ENCODE measurements at regions not wholly inside any gene's neighbourhood (a gene's known extent, or its start where the extent isn't known, plus 50 kb on each side); places are given as distances from the start of the nearest gene placed in this dataset.
"Not testable (repeated sequence)": the region's sequence is repeated elsewhere in the genome, so short reads cannot be mapped to it uniquely, and the experiment has no call there.

DNA sequence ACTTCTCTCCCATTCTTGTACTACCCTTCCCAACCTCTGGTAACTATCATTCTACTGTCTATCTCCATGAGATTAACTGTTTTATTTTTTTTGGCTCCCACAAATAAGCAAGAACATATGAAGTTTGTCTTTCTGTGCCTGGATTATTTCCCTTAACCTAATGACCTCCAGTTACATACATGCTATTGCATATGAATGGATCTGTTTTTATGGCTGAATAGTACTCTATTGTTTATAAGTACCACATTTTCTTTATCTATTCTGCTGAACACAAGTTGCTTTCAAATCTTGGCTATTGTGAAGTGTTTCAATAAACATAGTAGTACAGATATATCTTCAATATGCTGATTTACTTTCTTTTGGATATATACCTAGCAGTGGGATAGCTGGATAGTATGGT lies 376.6 kb upstream of the KCND2 start:
- no peaks in the 10 kb centered on the region for H3K27me3 Mint-ChIP-seq

DNA sequence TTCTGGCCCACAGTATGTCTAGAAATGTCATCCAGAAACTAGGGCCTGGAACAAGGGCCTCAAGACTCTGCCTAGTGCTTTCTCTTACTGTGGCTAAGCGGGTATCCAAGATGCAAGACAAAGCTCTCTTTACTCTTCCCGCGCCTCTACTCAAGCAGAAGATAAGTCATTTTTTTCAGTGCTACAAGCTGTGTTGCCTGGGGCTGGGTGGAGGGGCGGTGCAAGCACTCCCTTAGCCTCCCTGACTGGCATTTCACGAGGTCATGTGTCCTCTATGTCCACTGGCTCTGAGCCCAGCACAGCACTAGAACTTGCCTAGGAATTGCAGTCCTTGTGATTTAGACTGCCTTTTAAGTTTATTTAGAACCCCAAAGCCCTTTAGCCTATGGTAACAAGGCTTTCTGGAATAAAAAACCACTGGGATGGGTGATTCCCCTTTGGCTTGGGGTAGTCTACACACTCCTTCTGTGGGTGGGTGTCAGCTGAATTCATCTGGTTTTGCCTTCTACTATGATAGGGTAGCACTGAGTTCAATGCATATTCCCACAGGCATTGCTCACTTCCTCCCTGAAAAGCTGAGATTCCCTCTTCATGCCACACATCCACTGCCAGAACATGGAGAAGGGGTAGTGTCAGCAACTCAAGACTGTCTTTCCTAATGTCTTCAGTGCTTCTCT lies 371.8 kb upstream of the KCND2 start:
- Mint-ChIP-seq H3K36me3 (ENCODE audit: low read depth) (no peaks in the 10 kb centered on the region), H3K9me3 (peaks cover 8% of the 10 kb centered on the region), H3K4me1 (no peaks in the 10 kb centered on the region), H3K4me3 (no peak overlapping the region), H3K27ac (no peak overlapping the region), H3K27me3 (no peaks in the 10 kb centered on the region)
- intact Hi-C loops (cut with micrococcal nuclease): no loop called here
- DNase-seq: no peak

More for the DNA sequence above, 376.6 kb upstream of the KCND2 start:
- intact Hi-C loops (cut with micrococcal nuclease): no loop called here
- Mint-ChIP-seq H3K36me3 (ENCODE audit: low read depth) (no peaks in the 10 kb centered on the region), H3K4me1 (no peaks in the 10 kb centered on the region), H3K27ac (no peak overlapping the region), H3K4me3 (no peak overlapping the region), H3K9me3 (peaks cover 8% of the 10 kb centered on the region)
- DNase-seq: no peak

DNA sequence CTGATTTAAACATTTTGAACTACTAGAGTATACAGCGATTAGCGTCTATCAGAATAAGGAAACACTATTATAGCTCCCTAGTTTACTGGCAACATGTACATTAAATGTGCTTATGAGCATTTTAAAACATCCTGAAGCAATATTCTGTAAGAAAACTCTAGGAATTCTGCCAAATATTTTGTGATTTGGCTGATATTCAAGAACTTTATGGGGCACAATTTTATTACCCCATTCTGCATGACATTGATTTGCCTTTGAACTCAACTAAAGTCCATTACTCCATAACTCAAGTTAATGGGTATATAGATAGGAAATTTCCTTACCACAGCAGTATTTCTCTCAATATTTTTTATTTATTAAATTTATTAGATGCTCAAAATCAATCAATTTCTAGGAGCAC lies 369.9 kb upstream of the KCND2 start:
- no peaks in the 10 kb centered on the region for H3K36me3 Mint-ChIP-seq (ENCODE audit: low read depth)
- no peak for DNase-seq
- intact Hi-C loops (cut with micrococcal nuclease): no loop called here
- peaks cover 8% of the 10 kb centered on the region for H3K9me3 Mint-ChIP-seq
- H3K4me1 Mint-ChIP-seq: no peaks in the 10 kb centered on the region
- no peak overlapping the region for H3K27ac Mint-ChIP-seq
- H3K27me3 Mint-ChIP-seq: no peaks in the 10 kb centered on the region
- no peak overlapping the region for H3K4me3 Mint-ChIP-seq

DNA sequence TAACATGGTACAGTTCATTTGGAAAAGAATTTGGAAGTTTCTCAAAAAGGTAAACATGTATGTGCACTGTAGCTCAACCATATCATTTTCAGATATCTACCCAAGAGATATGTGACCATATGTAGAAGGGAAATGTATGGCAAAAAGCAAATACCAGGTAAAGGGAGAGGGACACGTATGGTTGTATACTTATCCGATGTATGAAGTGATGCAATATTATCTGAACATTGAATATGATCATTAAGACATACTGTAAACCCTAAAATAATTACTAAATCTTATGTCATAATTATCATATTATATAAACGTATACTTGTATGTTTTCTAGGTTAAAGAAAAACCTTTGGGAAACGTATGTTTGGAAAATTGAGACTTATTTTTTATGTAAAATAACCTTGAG lies 367.5 kb upstream of the KCND2 start:
- intact Hi-C loops (cut with micrococcal nuclease): no loop called here
- no peak overlapping the region for H3K27ac Mint-ChIP-seq
- peaks cover 3% of the 10 kb centered on the region for H3K9me3 Mint-ChIP-seq
- H3K4me3 Mint-ChIP-seq: no peak overlapping the region
- no peaks in the 10 kb centered on the region for H3K27me3 Mint-ChIP-seq
- DNase-seq: no peak
- no peaks in the 10 kb centered on the region for H3K4me1 Mint-ChIP-seq
- H3K36me3 Mint-ChIP-seq (ENCODE audit: low read depth): no peaks in the 10 kb centered on the region

DNA sequence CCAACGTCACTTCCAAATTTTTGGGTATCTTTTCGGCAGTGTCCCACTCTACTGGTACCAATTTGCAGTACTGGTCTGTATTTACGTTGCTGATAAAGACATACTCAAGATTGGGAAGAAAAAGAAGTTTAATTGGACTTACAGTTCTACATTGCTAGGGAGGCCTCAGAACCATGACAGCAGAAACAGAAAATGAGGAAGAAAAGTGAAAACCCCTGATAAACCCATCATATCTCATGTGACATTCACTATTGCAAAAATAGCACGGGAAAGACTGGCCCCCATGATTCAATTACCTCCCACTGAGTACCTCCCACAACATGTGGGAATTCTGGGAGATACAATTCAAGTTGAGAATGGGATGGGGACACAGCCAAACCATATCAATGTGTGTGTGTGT lies 364.0 kb upstream of the KCND2 start:
- H3K36me3 Mint-ChIP-seq (ENCODE audit: low read depth): no peaks in the 10 kb centered on the region
- H3K27me3 Mint-ChIP-seq: no peaks in the 10 kb centered on the region
- no peak overlapping the region for H3K27ac Mint-ChIP-seq
- no peak overlapping the region for H3K4me3 Mint-ChIP-seq
- intact Hi-C loops (cut with micrococcal nuclease): no loop called here
- no peaks in the 10 kb centered on the region for H3K4me1 Mint-ChIP-seq
- no peak for DNase-seq
- H3K9me3 Mint-ChIP-seq: peaks cover 3% of the 10 kb centered on the region

DNA sequence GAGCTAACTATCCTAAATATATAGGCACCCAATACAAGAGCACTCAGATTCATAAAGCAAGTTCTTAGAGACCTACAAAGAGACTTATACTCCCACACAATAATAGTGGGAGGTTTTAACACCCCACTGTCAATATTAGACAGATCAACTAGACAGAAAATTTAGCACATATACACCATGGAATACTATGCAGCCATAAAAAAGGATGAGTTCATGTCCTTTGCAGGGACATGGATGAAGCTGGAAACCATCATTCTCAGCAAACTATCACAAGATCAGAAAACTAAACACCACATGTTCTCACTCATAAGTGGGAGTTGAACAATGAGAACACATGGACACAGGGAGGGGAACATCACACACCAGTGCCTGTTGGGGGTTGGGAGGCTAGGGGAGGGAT lies 358.9 kb upstream of the KCND2 start:
- not testable (repeated sequence) for H3K27ac Mint-ChIP-seq; H3K36me3 Mint-ChIP-seq (ENCODE audit: low read depth); H3K27me3 Mint-ChIP-seq

DNA sequence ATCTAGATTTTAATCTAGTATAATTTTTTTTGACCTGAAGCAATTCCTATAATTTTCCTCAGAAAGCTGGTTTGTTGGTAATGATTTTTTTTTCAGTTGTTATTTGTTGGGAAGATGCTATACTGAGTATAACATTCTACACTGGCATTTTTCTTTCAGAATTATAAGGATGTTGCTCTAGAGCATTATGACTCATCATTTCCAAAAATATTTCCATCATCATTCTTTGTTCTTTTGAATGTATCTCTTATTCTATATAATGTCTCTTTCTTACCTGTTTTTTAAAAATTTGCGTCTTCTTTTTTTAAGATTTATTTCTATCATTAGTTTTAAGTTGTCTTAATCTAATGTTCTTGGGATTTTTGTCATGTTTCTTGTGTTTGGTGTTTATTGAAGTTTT lies 356.5 kb upstream of the KCND2 start:
- Mint-ChIP-seq H3K9me3 (no peaks in the 10 kb centered on the region), H3K27me3 (no peaks in the 10 kb centered on the region), H3K4me1 (no peaks in the 10 kb centered on the region), H3K27ac (no peak overlapping the region), H3K4me3 (no peak overlapping the region), H3K36me3 (ENCODE audit: low read depth) (no peaks in the 10 kb centered on the region)
- intact Hi-C loops (cut with micrococcal nuclease): no loop called here
- no peak for DNase-seq

More for the DNA sequence above, 358.9 kb upstream of the KCND2 start:
- H3K4me1 Mint-ChIP-seq; H3K4me3 Mint-ChIP-seq; intact Hi-C loops (cut with micrococcal nuclease); DNase-seq; H3K9me3 Mint-ChIP-seq: not testable (repeated sequence)

DNA sequence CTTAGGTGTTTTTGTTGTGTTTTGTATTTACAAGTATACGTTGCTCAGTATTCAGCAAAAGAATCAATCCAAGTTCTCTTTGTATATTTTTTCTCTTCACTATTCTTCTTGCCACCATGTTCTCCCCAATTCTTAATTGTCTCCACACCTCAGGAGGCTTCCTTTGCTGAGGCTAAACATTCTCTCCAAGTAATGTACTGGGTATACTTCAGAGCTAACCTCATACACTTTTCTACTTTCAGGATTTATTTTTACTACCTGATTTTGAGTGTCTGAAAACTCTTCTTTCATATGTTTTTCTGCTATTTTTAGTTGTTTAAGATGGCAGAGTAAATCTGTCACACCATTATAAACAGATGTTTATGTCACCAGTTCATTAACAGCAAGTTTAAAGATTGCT lies 354.8 kb upstream of the KCND2 start:
- no peaks in the 10 kb centered on the region for H3K4me1 Mint-ChIP-seq
- no peaks in the 10 kb centered on the region for H3K36me3 Mint-ChIP-seq (ENCODE audit: low read depth)
- intact Hi-C loops (cut with micrococcal nuclease): no loop called here
- no peak for DNase-seq
- H3K27me3 Mint-ChIP-seq: no peaks in the 10 kb centered on the region
- H3K27ac Mint-ChIP-seq: no peak overlapping the region
- H3K9me3 Mint-ChIP-seq: no peaks in the 10 kb centered on the region
- no peak overlapping the region for H3K4me3 Mint-ChIP-seq

DNA sequence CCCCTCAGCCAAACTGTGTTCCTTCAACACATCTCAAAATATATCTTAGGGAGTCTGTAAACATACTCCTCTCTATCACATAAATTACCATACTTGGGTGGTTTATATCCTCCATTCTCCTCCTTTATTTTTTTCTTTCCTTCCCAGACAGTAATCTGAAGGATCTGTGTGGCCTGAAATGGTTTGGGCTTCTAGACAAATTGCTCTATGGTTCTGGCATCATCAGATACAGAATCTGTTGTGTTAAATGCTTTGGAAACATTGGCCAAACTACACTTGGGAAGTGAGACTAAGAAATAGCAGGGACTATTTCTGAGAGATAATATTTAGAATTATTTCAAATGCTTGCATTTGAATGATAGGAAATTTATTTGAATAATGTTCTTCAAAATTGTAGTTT lies 353.0 kb upstream of the KCND2 start:
- no peak for DNase-seq
- no peaks in the 10 kb centered on the region for H3K27me3 Mint-ChIP-seq
- intact Hi-C loops (cut with micrococcal nuclease): no loop called here
- H3K9me3 Mint-ChIP-seq: no peaks in the 10 kb centered on the region
- no peaks in the 10 kb centered on the region for H3K36me3 Mint-ChIP-seq (ENCODE audit: low read depth)
- H3K27ac Mint-ChIP-seq: no peak overlapping the region
- H3K4me1 Mint-ChIP-seq: no peaks in the 10 kb centered on the region
- no peak overlapping the region for H3K4me3 Mint-ChIP-seq

DNA sequence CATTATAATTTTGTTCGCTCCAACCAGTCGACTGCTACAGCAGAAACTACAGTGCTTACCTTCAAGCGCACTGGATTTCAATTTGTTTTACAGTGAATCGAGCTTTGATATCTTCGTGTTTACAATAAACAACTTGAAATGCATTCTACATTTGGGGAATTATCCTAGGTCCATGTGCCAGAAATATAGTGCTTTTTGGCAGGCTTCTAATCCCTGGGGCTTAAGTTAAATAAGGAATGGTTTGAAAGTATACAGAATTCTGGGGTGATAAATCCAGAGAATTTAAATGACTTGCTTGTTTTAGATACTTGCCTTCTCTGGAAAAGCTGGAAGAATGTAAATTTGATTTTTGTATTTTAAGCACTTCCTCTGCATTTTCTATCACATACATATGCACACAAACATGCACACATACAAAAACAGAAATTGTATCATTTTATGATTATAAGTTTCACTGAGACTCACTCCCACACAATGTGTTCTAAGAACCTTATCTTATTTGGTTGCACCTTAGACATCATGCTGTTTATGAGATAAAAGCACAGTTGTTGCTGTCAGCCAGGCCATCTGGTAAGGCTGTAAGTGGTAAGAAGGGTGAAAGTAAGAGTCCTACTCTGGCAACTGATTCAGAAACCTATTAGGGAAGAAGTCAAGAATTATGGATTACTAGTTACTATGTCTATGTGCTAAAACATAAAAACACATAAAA lies 347.2 kb upstream of the KCND2 start:
- intact Hi-C loops (cut with micrococcal nuclease): no loop called here
- H3K9me3 Mint-ChIP-seq: no peaks in the 10 kb centered on the region
- H3K4me3 Mint-ChIP-seq: no peak overlapping the region
- no peaks in the 10 kb centered on the region for H3K36me3 Mint-ChIP-seq (ENCODE audit: low read depth)
- H3K27me3 Mint-ChIP-seq: no peaks in the 10 kb centered on the region
- no peaks in the 10 kb centered on the region for H3K4me1 Mint-ChIP-seq
- DNase-seq: no peak
- H3K27ac Mint-ChIP-seq: no peak overlapping the region

DNA sequence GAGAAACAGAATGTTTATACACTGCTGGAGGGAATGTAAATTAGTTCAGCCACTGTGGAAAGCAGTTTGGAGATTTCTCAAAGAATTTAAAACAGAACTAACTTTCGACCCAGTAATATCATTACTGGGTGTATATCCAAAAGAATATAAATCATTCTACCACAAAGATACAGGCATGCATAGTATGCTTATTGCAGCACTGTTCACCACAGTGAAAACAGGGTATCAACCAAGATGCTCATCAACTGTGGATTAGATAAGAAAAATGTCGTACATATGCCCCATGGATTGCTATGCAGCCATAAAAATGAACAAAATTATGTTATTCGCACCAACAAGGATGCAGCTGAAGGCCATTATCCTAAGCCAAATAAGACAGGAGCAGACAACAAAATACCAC lies 343.1 kb upstream of the KCND2 start:
- Mint-ChIP-seq H3K4me1 (no peaks in the 10 kb centered on the region), H3K27ac (no peak overlapping the region), H3K9me3 (no peaks in the 10 kb centered on the region), H3K27me3 (no peaks in the 10 kb centered on the region), H3K4me3 (no peak overlapping the region), H3K36me3 (ENCODE audit: low read depth) (no peaks in the 10 kb centered on the region)
- no peak for DNase-seq
- intact Hi-C loops (cut with micrococcal nuclease): no loop called here

DNA sequence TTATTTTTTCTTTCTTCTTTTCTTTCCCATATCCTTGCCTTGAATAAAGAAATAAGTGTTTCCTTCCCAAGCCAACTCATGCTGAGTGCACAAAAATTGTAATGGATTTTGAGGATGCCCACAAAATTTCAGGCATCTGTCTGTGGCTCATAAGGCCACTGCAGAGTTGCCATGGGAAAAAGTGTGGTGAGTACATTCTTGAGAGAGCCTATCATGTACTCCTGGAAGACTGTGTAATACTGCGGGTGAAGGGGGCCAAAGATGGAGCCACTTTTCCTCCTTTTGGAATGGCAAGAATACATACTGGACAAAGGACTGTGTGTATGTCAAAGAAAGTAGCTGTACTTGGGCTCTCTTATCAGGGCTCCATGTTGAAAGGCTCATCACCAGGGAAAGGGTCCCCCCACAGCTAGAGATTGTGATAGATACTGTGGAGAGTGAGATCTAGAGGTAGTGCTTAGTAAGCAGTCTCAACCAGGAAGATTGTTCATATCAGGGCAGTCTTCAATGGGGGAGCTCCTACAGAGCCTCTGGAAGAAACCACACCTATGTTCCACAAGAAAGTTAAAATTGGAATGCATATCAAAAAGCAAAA lies 341.6 kb upstream of the KCND2 start:
- Mint-ChIP-seq H3K4me3 (no peak overlapping the region), H3K27ac (no peak overlapping the region), H3K4me1 (no peaks in the 10 kb centered on the region), H3K27me3 (no peaks in the 10 kb centered on the region), H3K36me3 (ENCODE audit: low read depth) (no peaks in the 10 kb centered on the region), H3K9me3 (no peaks in the 10 kb centered on the region)
- DNase-seq: no peak
- intact Hi-C loops (cut with micrococcal nuclease): no loop called here

DNA sequence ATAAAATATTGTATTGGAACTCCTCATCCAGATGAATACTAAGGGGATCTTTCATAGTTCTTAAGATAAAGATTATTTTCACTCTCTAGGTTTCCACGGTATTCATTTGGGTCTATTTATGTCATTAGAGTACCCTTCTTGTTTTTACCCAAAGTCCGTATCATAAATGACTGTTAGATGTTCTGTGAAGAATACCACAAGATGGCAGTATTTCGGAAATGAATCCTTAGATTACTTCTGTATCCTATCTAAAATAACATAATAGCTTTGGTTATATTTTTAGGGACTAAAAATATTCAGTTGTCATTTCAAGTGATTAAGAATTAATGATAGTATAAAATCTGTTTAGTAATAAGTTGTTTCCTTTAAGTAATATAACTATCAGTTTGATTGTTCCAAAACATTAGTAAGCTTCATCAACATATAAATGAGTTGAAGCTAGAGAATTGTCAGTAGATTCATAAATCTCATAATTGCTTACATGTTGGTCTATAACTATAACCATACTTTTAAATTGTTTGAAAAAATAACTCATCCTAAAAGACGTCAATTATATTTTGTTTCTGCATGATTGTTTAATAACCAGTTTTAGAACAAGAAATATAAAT lies 337.5 kb upstream of the KCND2 start:
- H3K27ac Mint-ChIP-seq: no peak overlapping the region
- H3K27me3 Mint-ChIP-seq: no peaks in the 10 kb centered on the region
- H3K4me3 Mint-ChIP-seq: no peak overlapping the region
- no peak for DNase-seq
- H3K36me3 Mint-ChIP-seq (ENCODE audit: low read depth): no peaks in the 10 kb centered on the region
- H3K9me3 Mint-ChIP-seq: no peaks in the 10 kb centered on the region
- intact Hi-C loops (cut with micrococcal nuclease): no loop called here
- H3K4me1 Mint-ChIP-seq: no peaks in the 10 kb centered on the region

DNA sequence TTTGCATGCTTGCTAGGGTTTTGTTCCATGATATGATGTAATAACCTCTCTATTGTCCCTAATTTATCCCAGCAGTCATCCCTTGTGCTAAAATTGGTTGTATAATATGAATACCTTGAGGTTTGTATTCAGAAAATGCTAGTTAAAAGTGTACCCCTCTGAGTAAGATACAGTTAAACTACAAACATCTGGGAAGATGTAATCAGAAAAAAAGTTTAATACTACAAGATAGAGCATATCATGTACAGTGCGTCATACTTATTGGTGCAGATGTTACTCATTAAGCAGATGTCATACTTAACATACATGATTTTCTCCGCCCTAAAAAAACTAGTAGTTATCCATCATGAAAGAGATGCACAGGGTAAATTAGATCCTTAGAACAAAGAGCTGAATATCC lies 336.1 kb upstream of the KCND2 start:
- Mint-ChIP-seq H3K27me3 (no peaks in the 10 kb centered on the region), H3K27ac (no peak overlapping the region), H3K4me3 (no peak overlapping the region), H3K4me1 (no peaks in the 10 kb centered on the region), H3K9me3 (no peaks in the 10 kb centered on the region), H3K36me3 (ENCODE audit: low read depth) (no peaks in the 10 kb centered on the region)
- intact Hi-C loops (cut with micrococcal nuclease): no loop called here
- no peak for DNase-seq
